Tibial nerve (tissue), 4 donors: ENCODE measurements at regions not wholly inside any gene's neighbourhood (a gene's known extent, or its start where the extent isn't known, plus 50 kb on each side); places are given as distances from the start of the nearest gene placed in this dataset.

Source experiments
- DNase-seq, 2 donors: peaks; one replicate each; pipeline ENCODE4 v3.0.0-alpha.2; 2019; ENCODE audit warnings: low spot score in 2 of 2
- H3K27ac ChIP-seq, 4 donors: fragments of 200-600 bp; sonication (generic) in 3 of 4; one replicate each; pipeline ENCODE4 v1.5.1; 2017 to 2019; ENCODE audit warnings: mild to moderate bottlenecking in 1 of 4
- H3K27me3 ChIP-seq, 2 donors: fragments of 200-600 bp; sonication (generic) in 1 of 2; one replicate each; pipeline versions ENCODE4 v1.5.1 to v1.6.0; 2017 to 2019
- H3K36me3 ChIP-seq, 3 donors: fragments of 200-600 bp; sonication (generic); one replicate each; pipeline ENCODE4 v1.5.1; 2018 to 2019
- H3K4me1 ChIP-seq, 4 donors: fragments of 200-600 bp; sonication (generic) in 3 of 4; one replicate each; pipeline ENCODE4 v1.5.1; 2017 to 2019
- H3K4me3 ChIP-seq, 4 donors: fragments of 200-600 bp; sonication (generic) in 3 of 4; one replicate each; pipeline ENCODE4 v1.5.1; 2017 to 2019; ENCODE audit warnings: mild to moderate bottlenecking in 1 of 4, moderate library complexity in 1 of 4
- H3K9me3 ChIP-seq, 4 donors: fragments of 200-600 bp; sonication (generic) in 3 of 4; one replicate each; pipeline ENCODE4 v1.5.1; 2017 to 2019
- EP300 ChIP-seq, 2 donors: sonication (generic); formaldehyde crosslinking; IDR thresholded peaks; one replicate each; pipeline ENCODE4 v1.6.1; 2017; ENCODE audit warnings: antibody characterized with exemption in 2 of 2, mild to moderate bottlenecking in 1 of 2
- POLR2A ChIP-seq, 2 donors: fragments of 450-650 bp; IDR thresholded peaks; one replicate each; pipeline ENCODE4 v1.6.1; 2017; ENCODE audit warnings: antibody characterized with exemption in 2 of 2, mild to moderate bottlenecking in 2 of 2, moderate library complexity in 2 of 2
- WGBS, 2 donors: methylation state at CpG; one replicate each; pipeline ENCODE4 v1.1.5; 2018; 5-methylcytosine and 5-hydroxymethylcytosine counted together
- TF ChIP-seq, protein P1 (sequence below), 5 experiments: fragments of 200-600 bp in 3 of 5; fragments of 450-650 bp in 2 of 5; sonication (generic) in 3 of 5; IDR thresholded peaks; one replicate each; pipeline ENCODE4 v1.5.1; 2016 to 2019; ENCODE audit warnings: antibody characterized with exemption in 5 of 5, mild to moderate bottlenecking in 3 of 5, moderate library complexity in 2 of 5

DNA sequence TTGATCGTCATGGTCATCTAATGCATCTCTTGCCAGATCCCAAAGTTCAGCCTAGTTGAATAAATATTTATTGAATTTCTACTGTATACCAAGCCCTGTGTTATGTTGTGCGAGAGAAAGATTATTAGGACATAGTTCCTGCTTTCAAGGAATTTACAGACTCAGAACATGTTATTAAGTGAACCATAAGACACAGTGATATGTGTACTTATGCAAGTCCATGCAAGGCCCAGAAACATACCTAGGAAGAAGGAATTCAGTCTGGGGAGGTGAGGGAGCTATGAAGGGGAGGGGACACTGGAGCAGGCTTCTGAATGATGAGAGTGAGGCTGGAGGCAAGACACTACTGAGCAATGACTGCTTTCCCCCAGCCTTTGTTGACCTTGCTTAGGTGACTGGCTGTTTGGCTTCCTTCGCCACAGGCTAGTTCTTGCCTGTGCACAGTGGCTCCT lies 81.4 kb downstream of the ACAA2 start:
- DNase-seq, result no peak
- 86 to 91% methylated on average over 3 of the region's 3 CpGs for WGBS, 2 donors
- Histone ChIP-seq H3K27me3 (no peaks in the 10 kb centered on the region), H3K27ac (no peak overlapping the region), H3K9me3 (no peaks in the 10 kb centered on the region), H3K4me1 (peaks cover 0 to 12% (median 0%) of the 10 kb centered on the region in 4 donors), H3K4me3 (no peak overlapping the region), H3K36me3 (no peaks in the 10 kb centered on the region)
- no peak for TF ChIP-seq POLR2A (IDR thresholded peaks at IDR 0.05)
- TF ChIP-seq EP300 (IDR thresholded peaks at IDR 0.05), result no peak
- TF ChIP-seq, protein P1, sequence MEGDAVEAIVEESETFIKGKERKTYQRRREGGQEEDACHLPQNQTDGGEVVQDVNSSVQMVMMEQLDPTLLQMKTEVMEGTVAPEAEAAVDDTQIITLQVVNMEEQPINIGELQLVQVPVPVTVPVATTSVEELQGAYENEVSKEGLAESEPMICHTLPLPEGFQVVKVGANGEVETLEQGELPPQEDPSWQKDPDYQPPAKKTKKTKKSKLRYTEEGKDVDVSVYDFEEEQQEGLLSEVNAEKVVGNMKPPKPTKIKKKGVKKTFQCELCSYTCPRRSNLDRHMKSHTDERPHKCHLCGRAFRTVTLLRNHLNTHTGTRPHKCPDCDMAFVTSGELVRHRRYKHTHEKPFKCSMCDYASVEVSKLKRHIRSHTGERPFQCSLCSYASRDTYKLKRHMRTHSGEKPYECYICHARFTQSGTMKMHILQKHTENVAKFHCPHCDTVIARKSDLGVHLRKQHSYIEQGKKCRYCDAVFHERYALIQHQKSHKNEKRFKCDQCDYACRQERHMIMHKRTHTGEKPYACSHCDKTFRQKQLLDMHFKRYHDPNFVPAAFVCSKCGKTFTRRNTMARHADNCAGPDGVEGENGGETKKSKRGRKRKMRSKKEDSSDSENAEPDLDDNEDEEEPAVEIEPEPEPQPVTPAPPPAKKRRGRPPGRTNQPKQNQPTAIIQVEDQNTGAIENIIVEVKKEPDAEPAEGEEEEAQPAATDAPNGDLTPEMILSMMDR (IDR thresholded peaks at IDR 0.05), result no peak

DNA sequence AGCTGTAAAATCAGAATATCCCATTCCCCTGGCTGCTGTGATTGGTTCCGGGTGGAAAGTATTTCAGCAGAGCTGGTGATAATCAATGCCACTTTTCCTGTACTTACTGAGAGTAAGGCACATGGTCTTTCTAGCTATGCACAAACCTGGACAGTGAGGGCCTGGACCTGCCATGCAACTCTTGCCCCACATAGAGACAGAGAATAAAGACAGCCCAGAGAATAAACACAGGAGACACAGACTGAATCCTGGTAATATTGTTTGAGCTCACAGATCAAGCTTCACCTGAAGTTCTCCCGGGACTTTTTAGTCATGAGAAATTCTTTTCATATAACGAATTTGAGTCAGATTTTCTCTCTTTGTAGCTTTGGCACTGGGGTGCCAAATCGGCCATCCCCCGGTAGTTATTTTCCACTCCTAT lies 81.9 kb downstream of the ACAA2 start:
- Histone ChIP-seq H3K27ac (no peak overlapping the region), H3K4me3 (no peak overlapping the region), H3K4me1 (peaks cover 0 to 12% (median 0%) of the 10 kb centered on the region in 4 donors), H3K9me3 (no peaks in the 10 kb centered on the region), H3K27me3 (no peaks in the 10 kb centered on the region), H3K36me3 (no peaks in the 10 kb centered on the region)
- TF ChIP-seq POLR2A (IDR thresholded peaks at IDR 0.05) (no peak), EP300 (IDR thresholded peaks at IDR 0.05) (no peak)
- TF ChIP-seq, protein P1 (IDR thresholded peaks at IDR 0.05), result no peak
- 86 to 91% methylated on average over 5 of the region's 5 CpGs for WGBS, 2 donors
- DNase-seq, result no peak

DNA sequence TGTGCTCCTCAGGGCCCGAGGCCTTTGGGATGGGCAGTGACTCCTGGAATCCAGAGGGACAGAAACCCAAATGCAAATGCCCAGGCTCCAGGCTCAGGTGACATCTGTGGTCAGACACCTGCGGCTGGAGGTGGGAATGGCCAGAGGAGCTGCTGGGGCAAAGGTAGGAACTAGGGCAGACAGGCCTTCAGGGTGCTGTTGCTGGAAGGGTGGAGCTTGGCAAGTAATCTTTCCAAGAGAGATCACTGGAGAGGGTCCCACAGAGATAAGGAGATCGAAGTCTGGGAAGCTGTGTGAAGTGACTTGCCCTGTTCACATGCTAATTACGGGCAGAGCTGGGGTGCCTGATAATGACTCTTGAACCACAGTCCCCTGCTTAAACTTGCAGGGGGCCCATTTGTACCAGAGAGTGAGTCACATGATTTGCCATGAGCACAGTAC lies 82.4 kb downstream of the ACAA2 start:
- peak overlapping the region in 1 of 4 donors; percentile 23 for H3K27ac ChIP-seq
- no peak overlapping the region for H3K4me3 ChIP-seq
- no peak for DNase-seq
- H3K36me3 ChIP-seq, result no peaks in the 10 kb centered on the region
- H3K9me3 ChIP-seq, result no peaks in the 10 kb centered on the region
- WGBS, 2 donors, result 75 to 82% methylated on average over 4 of the region's 4 CpGs
- H3K27me3 ChIP-seq, result no peaks in the 10 kb centered on the region
- peaks cover 0 to 13% (median 0%) of the 10 kb centered on the region in 4 donors for H3K4me1 ChIP-seq
- TF ChIP-seq EP300 (IDR thresholded peaks at IDR 0.05), result no peak
- TF ChIP-seq, protein P1 (IDR thresholded peaks at IDR 0.05), result no peak
- no peak for TF ChIP-seq POLR2A (IDR thresholded peaks at IDR 0.05)

DNA sequence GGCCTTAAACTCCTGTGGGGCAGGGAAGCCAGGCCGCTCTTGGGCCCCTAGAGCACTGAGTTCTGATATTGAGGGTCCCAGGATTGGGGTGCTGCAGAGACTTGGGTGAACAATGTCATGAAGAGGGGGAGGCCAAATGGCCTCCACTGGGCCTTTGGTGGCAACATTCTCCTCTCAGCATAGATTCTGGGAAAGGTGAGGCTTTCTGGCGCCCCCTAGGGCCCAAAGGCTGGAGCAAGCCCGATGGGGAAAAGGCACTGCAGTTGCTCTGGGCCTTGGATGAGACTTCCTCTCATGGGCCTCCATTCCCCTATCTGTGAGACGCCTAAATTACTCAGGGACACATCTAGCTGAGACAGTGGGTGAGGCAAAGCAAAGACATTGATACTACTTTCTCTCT lies 84.8 kb downstream of the ACAA2 start:
- TF ChIP-seq POLR2A (IDR thresholded peaks at IDR 0.05), result no peak
- TF ChIP-seq, protein P1 (IDR thresholded peaks at IDR 0.05), result peak in 1 of 5 experiments; percentile 21
- Histone ChIP-seq H3K9me3 (no peaks in the 10 kb centered on the region), H3K4me1 (peaks cover 0 to 19% (median 0%) of the 10 kb centered on the region in 4 donors), H3K4me3 (no peak overlapping the region), H3K27ac (no peak overlapping the region), H3K36me3 (no peaks in the 10 kb centered on the region), H3K27me3 (no peaks in the 10 kb centered on the region)
- 55 to 64% methylated on average over 4 of the region's 4 CpGs for WGBS, 2 donors
- no peak for DNase-seq

DNA sequence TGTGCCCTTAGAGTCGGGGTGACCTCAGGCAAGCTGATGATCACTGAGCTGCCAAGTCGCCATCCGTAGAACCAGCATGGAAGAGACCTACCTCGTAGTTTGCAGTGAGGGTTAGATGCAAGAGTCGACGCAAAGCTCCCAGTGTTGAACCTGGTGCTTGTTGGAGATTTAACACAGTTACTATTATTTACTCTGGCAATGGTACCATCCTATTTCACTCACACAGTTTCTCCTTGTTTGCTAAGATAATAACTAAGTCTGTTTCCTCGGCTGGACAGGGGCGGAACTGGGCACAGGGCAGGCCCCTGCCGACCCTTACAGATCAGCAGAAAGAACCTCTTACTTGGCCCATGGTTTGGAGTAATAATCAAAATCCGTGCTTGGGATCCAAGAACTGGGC lies 85.5 kb downstream of the ACAA2 start:
- H3K4me1 ChIP-seq, result peaks cover 0 to 26% (median 0%) of the 10 kb centered on the region in 4 donors
- DNase-seq, result no peak

More for the DNA sequence above, 85.5 kb downstream of the ACAA2 start:
- Histone ChIP-seq H3K36me3 (no peaks in the 10 kb centered on the region), H3K27ac (no peak overlapping the region), H3K9me3 (no peaks in the 10 kb centered on the region), H3K4me3 (no peak overlapping the region), H3K27me3 (no peaks in the 10 kb centered on the region)
- WGBS, 2 donors, result 53 to 55% methylated on average over 10 of the region's 10 CpGs
- no peak for TF ChIP-seq POLR2A (IDR thresholded peaks at IDR 0.05)
- no peak for TF ChIP-seq EP300 (IDR thresholded peaks at IDR 0.05)
- TF ChIP-seq, protein P1 (IDR thresholded peaks at IDR 0.05), result no peak
